Activated CD8-positive, alpha-beta memory T cell treated with anti-CD3 and anti-CD28 coated beads, Interleukin-2, amount 50 U/mL, for 48 hours (primary cell): ENCODE measurements at regions not wholly inside any gene's neighbourhood (a gene's known extent, or its start where the extent isn't known, plus 50 kb on each side); places are given as distances from the start of the nearest gene placed in this dataset.

ENCODE experiments used
- DNase-seq: peaks from one replicate; pipeline ENCODE4 v3.0.0-alpha.2; 2020

DNA sequence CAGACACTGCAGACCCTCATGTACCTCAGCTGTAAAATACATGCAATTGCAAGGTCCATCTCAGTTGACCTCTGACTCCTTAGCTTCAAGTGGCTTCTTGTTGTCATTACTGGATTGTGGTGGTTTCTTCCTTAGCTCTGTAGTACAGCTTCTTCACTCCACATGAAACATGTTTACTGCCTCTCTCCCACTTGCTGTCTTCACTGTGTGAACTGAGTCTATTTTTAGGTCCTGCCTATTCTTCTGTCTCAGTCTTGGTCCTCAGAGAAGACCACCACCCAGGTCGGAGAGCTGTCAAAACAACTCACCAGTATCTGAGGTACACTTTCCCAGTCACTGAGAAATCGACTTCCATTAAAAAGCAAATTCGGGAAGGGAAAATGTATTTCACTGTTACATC lies 50.2 kb upstream of the EYA4 start:
- no peak for DNase-seq

DNA sequence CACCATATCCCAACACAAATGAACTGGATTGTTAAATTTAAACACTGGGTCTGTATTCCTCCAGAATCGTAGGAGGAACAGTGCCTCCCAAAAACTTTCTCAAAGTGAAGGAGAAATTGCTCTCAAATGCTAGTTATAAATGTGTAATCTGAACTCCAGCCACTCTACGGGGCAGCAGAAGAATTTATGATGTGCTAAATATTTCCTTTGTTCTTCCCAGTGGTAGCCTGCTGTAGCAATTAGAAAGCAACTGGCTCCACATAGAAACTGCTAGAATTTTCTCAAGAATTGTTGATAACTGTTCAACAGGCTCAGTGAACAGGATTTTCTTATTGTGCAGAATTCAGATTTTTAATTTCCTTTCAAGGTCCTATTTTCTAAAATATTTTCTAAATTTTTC lies 49.8 kb upstream of the EYA4 start:
- DNase-seq, result no peak
